HG02610 (cell line): ENCODE measurements at regions not wholly inside any gene's neighbourhood (a gene's known extent, or its start where the extent isn't known, plus 50 kb on each side); places are given as distances from the start of the nearest gene placed in this dataset.

ENCODE experiments used
- ATAC-seq: cut with Tn5 transposase; IDR thresholded peaks from one replicate; pipeline ENCODE4 v1.9.1; 2021; ENCODE audit warnings: mild to moderate bottlenecking, moderate library complexity; ENCODE audit not compliant: unreplicated experiment

GRCh38 chr2:2568411-2568810 lies 237.3 kb upstream of the MYT1L start:
- ATAC-seq, result no peak

DNA sequence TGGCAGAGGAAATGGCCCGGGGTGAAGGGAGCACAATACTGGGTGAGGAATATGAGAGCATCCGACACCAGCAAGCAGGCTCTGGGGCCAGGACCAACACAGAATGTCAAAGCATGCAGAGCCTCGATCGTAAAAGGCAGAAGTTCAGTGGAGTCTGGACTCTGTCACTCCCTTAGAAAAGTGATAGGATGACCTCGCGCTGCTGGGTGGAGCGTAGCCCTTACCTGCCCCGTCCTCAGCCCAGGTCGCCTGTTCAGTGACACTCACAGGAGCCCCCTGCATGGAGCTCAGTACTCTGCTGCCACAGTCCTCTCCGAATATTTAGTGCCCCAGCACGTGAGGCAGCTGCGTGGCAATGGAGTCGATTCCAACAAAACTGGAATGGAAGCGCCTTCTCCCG lies 236.7 kb upstream of the MYT1L start:
- ATAC-seq, result no peak

DNA sequence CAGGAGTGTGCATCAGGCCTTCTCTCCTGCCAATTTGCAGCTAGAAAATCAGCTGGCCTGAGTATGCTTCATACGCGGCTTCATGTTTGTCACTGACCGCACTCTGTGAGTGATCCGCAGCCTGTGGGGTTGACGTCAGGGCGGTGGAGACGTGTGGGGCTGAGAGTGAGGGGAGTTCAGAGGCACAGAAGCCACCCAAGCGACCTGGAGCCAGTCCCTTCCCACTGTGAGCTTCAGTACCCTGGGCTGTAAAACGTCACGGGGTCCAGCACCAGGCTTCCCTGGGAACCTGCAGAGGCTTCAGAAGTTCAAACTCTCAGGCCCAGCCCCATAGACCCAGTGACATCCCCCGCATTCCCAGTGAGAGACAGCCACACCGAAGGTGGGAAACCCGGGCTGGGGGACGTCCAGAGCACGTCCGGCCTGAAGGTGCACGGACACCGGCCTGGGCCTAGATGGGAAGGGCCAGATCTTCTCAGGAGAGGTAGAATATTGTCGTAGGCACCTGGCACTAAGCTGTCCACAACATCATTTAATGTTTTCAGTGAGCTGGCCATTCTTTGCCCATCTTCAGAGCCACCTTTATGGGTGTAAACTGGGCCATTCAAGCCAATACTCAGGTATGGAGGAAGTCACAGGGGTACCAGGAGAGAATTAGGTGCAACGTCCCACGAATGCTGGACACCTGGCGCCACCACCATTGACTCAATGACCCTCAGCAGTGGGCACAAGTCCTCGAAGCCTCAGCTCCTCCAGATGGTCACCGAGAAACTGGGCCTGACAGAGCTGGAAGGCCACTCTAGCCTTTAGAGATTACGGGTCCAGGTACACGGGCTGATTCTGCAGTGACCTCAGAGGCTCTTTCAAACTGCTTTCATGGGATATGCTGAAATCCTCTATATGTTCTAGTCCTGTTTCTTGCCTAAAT lies 235.6 kb upstream of the MYT1L start:
- no peak for ATAC-seq

DNA sequence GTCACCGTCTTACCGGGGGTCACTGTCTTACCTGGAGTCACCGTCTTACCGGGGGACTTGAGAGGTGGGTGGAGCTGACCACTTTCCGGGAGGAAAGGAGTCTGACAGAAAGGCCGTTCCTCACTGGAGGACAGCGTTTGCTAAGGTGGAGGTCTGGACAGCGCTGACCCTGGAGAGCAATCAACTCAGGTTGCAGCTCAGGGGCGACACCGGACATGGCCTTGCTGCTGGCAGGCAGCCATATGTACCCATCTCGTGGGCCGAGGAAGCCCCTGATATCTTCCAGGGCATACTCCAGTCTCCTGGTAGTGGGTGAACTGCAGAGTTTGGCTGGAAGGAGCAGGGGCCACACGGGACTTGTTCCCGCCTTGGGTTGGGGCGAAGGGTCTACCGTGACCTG lies 234.6 kb upstream of the MYT1L start:
- ATAC-seq, result no peak

DNA sequence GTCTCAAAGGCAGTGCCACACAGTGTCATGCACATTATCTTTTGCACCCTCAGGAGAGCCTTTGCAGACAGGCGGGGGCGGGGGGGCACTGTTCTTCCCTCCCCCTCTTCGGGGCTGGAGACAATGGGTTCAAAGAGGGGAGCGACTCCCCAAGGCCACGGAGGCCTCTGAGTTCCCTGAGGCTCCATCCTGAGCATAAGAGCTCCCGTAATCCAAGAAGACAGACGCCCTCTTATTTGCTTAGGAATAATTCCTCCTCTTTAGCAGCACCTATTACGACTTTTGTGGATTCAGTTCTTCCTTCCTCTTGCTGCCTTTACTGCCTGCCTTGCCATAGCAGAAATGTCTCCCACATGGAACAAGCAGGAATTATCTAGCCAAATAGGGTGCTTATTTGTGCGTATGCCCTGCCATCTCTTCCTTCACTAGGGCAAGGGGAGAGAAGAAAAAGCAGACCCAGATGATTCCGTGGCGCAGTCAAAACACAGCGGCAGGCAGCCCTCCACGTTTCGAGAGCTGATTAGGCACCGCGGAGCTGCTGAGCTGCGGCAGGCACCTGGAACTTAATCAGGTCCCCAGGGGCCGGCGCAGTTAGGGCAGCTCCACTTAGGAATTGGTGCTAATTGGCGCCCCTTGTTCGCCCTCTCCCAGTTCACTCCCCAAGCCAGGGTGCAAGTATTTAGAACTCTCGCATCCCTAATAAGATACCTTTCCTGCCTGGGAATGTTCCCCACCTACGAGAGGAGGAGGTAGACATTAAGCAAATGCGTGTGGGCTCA lies 233.4 kb upstream of the MYT1L start:
- no peak for ATAC-seq

DNA sequence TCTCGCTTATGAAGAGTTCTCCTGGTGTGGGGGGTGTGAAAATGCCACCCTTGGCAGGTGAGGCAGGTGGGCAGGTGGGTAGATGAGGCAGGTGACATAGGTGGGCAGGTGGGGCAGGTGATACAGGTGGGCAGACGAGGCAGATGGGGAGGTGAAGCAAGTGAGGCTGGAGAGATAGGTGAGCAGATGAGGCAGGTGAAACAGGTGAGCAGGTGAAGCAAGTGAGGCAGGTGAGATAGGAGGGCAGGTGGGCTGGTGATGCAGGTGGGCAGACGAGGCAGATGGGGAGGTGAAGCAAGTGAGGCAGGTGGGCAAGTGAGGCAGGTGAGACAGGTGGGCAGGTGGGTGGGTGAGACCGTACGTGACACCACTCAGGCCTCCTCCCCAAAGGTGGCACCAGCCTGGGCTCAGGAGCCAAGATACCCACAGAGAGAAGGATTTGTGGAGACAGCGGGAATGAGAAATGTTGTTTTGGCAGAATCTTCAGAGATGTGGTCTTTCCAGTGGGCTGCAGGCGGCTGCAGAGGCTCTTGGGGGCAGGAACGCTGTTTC lies 232.3 kb upstream of the MYT1L start:
- no peak for ATAC-seq

GRCh38 chr2:2562867-2563266 lies 231.8 kb upstream of the MYT1L start:
- ATAC-seq, result no peak

- ATAC-seq, result no peak
Measured at GRCh38 chr2:2561346-2562095, 230.4 kb upstream of the MYT1L start.

DNA sequence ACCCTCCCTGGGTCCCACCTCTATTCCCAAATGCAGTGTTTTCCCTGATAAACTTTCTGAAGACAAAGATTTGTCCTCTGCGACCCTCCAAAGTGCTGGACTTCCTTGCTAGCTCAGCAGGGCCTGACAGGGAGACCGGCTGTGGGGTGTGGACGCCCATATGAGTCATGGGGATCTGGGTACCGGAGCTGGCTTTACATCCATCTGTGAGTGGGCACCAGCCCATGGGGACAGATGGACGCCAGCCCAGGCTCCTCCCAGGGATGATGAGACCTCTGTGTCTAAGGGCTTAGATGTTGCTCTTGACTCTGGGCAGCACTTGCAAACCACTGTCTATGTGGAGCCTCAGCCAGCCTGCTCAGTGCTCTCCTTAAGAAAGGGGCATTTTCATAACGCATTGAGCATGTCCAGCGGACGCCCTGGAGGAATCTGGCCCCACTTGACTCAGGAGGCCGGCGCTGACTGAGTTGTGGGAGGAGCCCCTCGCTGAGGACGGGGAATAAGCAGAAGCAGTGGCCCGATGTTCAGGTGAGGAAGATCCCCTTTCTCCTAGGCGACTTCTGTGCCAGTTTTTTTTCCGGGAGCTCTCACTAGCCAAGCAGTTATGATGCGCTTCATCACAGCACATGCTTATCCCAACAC lies 229.4 kb upstream of the MYT1L start:
- no peak for ATAC-seq

DNA sequence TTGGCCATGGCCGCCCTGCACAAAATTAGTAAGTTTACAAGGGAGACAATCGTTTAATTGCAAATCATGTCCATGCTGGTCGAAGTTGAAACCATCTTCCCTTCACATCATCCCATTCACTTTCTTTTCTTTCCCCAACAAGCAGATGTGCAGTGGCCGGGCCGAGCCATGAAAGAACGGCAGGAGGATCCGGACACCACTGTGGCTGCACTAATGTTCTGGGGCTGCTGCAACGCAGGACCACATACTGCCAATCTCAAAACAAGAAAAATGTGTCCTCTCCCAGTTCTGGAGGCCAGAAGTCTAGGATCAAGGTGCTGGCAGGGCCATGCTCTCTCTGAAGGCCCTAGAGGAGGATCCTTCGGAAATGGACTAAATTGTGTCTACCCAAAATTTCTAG lies 227.4 kb upstream of the MYT1L start:
- no peak for ATAC-seq

DNA sequence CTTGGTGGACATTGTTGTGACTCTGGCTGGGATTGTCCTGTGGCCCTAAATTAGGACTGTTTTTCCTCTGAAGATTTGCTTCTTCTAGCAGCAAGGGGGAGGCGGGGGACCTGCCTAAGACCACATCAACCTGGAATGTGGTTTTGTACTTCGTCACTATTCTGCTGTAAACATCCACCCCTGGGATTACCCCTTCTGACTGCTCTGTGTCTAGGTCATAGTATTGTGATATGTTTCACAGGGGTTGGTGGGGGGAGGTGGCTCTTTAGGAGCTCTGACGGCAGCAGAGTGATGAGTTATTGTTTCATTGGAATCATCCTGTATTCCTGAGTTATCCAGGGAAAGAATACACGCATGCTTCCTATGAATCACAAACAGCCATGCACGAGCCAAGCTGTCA lies 226.4 kb upstream of the MYT1L start:
- no peak for ATAC-seq

DNA sequence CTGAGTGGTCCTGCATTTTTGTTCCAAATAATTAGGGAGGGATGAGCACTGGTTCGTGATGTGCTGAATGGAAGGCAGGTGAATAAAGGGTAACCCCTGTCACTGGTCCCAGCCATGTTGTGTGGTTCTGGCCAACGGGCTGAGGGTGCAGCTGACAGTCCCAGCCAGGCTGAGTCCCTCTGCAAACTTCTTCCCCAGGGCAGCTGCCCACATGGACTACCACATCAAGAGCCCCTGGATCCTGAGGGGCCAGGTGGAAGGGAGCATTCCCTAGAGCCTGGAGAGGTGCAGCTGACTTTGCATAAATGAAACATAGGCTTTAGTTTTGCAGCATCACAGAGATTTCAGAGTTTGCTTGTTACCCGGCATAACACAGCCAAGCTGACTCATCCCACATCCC lies 219.8 kb upstream of the MYT1L start:
- ATAC-seq, result no peak

DNA sequence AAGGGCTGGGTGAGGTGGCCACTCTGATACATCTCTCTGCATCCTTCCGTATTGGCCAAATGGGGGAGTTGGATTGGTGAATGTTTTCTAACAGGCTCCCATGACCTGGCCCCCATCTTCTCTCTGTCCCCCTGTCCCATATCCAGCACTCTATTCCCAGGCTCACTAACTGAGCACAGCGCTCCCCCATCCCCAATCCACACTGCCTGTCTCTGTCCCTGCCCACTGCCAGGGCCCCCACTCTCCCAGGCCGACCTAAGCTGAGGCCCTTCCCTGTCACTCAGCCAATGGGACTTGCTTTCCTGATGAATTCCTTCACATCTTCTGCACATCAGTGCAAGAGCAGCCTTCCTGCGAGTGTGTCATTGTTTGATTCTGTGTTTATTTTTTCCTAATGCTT lies 216.8 kb upstream of the MYT1L start:
- ATAC-seq, result no peak

DNA sequence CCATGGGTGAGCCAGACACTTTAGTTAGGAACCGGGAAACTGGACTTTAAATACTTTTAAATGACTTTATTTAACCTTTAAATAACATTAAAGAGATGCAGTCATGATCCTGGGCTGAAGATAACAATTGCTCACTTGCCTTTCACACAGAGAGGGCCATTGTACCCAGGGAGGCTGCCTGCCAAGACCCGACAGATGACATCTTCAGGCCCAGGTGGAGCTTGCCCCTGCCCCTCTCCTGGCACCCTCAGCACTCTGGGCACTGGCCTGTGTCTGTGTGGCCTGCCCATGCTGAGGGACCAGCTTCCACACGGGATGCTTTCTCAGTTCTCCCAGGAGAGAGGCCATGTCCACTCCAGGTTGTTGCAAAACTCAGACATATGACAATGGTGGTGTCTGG lies 216.4 kb upstream of the MYT1L start:
- no peak for ATAC-seq

DNA sequence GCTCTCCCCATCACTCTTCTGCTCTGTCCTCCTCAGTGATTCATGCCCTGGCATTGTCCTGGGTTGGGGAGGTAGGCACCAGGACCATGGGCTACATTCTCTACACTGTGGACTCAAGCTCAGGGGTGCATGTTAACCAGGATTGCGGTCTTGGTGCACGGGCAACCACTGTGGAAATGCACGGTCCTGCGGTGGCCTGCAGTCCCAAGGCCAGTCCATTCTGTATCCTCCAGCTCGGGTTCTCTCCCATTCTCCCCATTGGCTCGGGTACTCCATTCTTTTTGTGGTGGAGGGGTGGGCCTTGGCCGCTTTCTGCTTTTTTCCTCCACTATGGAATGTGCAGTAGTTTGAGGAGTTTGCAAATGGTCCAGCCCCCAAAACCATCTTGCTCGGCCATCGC lies 215.0 kb upstream of the MYT1L start:
- no peak for ATAC-seq

DNA sequence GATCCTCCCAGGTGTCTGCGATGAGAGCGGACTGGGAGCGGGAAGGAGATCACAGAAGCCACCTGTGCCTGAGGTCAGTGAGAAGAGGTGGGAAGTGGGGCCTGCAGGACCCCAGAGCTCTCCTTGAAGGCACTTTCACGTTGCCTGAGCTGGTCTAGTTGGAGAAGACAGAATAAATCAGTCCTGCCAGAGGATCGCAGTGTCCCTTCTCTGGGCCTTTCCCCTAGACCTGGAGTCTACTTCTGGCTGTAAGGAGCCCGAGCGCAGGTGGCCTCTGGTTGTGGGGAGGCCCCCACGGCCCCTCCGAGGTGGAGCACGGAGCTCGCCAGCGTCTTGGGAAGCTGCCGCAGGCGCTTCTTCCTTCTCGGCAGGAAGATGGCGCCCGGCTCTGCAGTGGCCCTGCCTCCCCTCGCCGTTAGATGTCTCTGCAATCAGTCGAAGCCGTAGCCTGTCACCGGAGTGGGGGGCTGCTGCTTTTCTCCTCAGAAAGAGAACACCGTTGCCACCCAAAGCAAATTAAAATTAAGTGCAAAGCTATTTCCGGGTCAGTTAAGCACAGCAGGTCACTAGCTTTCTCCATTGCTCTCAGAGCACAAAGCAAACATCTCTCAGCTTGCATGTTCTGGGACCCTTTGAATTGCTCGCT lies 212.0 kb upstream of the MYT1L start:
- ATAC-seq, result no peak

- ATAC-seq, result no peak
Measured at GRCh38 chr2:2542316-2542715, 211.2 kb upstream of the MYT1L start.

DNA sequence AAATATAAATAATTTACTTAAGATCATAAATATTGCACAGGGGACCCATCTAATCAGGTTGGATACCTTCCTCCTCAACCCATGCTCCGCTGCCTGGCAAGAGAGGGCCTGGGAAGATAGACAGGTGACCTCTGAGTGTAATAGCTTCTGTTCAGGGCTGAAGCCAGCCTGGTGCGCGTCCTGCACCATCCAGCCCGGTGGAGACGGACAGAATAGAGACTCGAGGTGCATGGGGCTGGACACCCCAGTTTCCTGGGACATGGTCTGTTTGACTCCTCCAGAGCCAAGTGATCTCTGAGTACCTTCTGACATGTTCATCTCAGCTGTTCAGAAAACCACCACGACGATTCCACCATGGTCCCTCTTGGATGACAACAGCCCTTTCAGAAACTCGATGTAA lies 209.3 kb upstream of the MYT1L start:
- ATAC-seq, result no peak

- no peak for ATAC-seq
Measured at GRCh38 chr2:2536416-2537056, 205.5 kb upstream of the MYT1L start.

- ATAC-seq, result no peak
Measured at GRCh38 chr2:2530334-2530733, 199.3 kb upstream of the MYT1L start.
